Psoas muscle (tissue), 7 donors: ENCODE measurements at regions not wholly inside any gene's neighbourhood (a gene's known extent, or its start where the extent isn't known, plus 50 kb on each side); places are given as distances from the start of the nearest gene placed in this dataset.

Source experiments
- ATAC-seq, 4 donors: fragments of 200-7000 bp; cut with Tn5 transposase; one replicate each; pipeline ENCODE4 v1.9.1; 2020; ENCODE audit warnings: moderate library complexity in 3 of 4, mild to moderate bottlenecking in 2 of 4
- DNase-seq, 2 donors: peaks; one replicate each; pipeline ENCODE4 v3.0.0-alpha.2; 2020
- H3K27ac ChIP-seq: fragments of 200-600 bp; one replicate; pipeline ENCODE4 v1.8.0; 2022
- H3K27me3 ChIP-seq, 3 donors: fragments of 200-600 bp in 1 of 3; one replicate each; pipeline versions ENCODE4 v1.6.1 to v1.8.0; 2013 to 2022; ENCODE audit warnings: low read length in 2 of 3, mild to moderate bottlenecking in 2 of 3, moderate library complexity in 1 of 3; ENCODE audit not compliant: insufficient read depth in 3 of 3
- H3K36me3 ChIP-seq, 2 donors: fragments of 200-600 bp in 1 of 2; one replicate each; pipeline versions ENCODE4 v1.6.1 to v1.8.0; 2013 to 2022; ENCODE audit warnings: low read depth in 1 of 2, mild to moderate bottlenecking in 1 of 2, moderate library complexity in 1 of 2; ENCODE audit not compliant: insufficient read depth in 1 of 2
- H3K4me1 ChIP-seq: fragments of 200-600 bp; one replicate; pipeline ENCODE4 v1.8.0; 2022
- H3K4me3 ChIP-seq: fragments of 200-600 bp; one replicate; pipeline ENCODE4 v1.8.0; 2022; ENCODE audit warnings: mild to moderate bottlenecking
- H3K9me3 ChIP-seq: fragments of 200-600 bp; one replicate; pipeline ENCODE4 v1.8.0; 2022
- WGBS, 3 donors: extraction: QIAGEN DNeasy Blood & Tissue Kit; methylation state at CpG; one replicate each; pipeline versions ENCODE4 v1.1.6 to v1.1.7; 2013; 5-methylcytosine and 5-hydroxymethylcytosine counted together
- intact Hi-C, 2 donors: fragments of 100-400 bp; cut with DNase I; formaldehyde crosslinking; loops; one replicate each; pipeline versions ENCODE4 v1.11.0 to v1.14.2; 2022
- TF ChIP-seq, protein P1 (sequence below): fragments of 200-600 bp; IDR thresholded peaks from one replicate; pipeline ENCODE4 v1.8.0; 2022; ENCODE audit warnings: antibody characterized with exemption
- donor health status: healthy with polysubstance abuse.
- donor health status: DM: no; HTN: no; CAD: no; lungs with moderate emphysema.
- donor health status: Bipolar disorder and iron deficiency.
- donor health status: healthy.
- donor health status: DM: yes; HTN: yes; CAD: no.
- donor health status: DM: no; HTN: no; CAD: no.
- donor health status: DM: yes; HTN: yes; CAD: no.

- Histone ChIP-seq H3K4me1 (no peaks in the 10 kb centered on the region), H3K36me3 (no peaks in the 10 kb centered on the region), H3K4me3 (no peak overlapping the region), H3K27ac (no peak overlapping the region), H3K27me3 (no peaks in the 10 kb centered on the region), H3K9me3 (no peaks in the 10 kb centered on the region)
- DNase-seq (no peak), ATAC-seq (no peak)
- TF ChIP-seq, protein P1, sequence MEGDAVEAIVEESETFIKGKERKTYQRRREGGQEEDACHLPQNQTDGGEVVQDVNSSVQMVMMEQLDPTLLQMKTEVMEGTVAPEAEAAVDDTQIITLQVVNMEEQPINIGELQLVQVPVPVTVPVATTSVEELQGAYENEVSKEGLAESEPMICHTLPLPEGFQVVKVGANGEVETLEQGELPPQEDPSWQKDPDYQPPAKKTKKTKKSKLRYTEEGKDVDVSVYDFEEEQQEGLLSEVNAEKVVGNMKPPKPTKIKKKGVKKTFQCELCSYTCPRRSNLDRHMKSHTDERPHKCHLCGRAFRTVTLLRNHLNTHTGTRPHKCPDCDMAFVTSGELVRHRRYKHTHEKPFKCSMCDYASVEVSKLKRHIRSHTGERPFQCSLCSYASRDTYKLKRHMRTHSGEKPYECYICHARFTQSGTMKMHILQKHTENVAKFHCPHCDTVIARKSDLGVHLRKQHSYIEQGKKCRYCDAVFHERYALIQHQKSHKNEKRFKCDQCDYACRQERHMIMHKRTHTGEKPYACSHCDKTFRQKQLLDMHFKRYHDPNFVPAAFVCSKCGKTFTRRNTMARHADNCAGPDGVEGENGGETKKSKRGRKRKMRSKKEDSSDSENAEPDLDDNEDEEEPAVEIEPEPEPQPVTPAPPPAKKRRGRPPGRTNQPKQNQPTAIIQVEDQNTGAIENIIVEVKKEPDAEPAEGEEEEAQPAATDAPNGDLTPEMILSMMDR, result no peak
- 94 to 97% (median 97%) methylated on average over 4 of the region's 4 CpGs for WGBS, 3 donors
- intact Hi-C loops, result no loop called here
Observed at GRCh38 chr3:69456631-69457030, 70.7 kb upstream of the FRMD4B start.

DNA sequence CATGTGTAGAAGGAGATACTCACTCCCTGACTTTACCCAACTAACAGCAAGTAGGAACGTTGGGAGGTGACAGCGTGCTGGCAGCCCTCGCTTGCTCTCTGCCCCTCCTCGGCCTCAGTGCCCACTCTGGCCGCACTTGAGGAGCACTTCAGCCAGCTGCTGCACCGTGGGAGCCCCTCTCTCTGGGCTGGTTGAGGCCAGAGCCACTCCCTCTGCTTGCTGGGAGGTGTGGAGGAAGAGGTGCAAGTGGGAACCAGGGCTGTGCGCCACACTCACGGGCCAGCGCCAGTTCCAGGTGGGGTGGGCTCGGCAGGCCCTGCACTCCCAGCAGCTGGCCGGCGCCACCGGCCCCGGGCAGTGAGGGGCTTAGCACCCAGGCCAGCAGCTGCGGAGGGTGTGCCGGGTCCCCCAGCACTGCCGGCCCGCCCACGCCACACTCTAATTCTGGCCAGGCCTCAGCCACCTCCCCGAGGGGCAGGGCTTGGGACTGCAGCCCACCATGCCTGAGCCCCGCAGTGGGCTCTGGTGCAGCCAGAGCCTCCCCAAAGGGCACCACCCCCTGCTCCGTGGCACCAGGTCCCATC, 68.4 kb upstream of the FRMD4B start:
- ATAC-seq (no peak), DNase-seq (no peak)
- Histone ChIP-seq H3K9me3 (no peaks in the 10 kb centered on the region), H3K36me3 (no peaks in the 10 kb centered on the region), H3K27me3 (no peaks in the 10 kb centered on the region), H3K27ac (no peak overlapping the region), H3K4me3 (no peak overlapping the region), H3K4me1 (no peaks in the 10 kb centered on the region)
- TF ChIP-seq, protein P1, result no peak
- intact Hi-C loops, result loop anchor here in 1 of 2 donors (2.0 kb wide), 1 partner anchor 31 kb away; no protein-coding TSS in a partner anchor
- 81 to 87% (median 84%) methylated on average over 21 to 22 of the region's 22 CpGs for WGBS, 3 donors

DNA sequence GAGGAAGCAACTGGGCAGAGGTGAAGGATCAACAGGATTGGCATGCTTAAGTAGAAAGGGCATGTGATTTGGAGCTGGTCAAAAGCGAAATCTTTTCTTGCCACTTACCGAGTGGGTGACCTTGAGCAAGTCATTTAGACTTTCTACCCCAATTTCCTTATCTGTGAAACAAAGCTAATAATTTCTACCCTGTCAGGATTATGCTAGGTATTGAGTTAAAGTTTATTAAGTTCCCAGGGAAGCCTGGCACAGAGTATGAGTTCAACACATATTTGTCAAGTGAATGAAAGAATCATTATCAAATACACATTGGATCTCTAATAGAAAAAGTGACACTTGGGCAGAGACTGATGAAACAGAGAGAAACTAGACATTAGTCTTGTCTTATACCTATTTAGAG, 66.4 kb upstream of the FRMD4B start:
- intact Hi-C loops, result no loop called here
- no peak overlapping the region for H3K4me3 ChIP-seq
- no peaks in the 10 kb centered on the region for H3K4me1 ChIP-seq
- TF ChIP-seq, protein P1, result no peak
- no peaks in the 10 kb centered on the region for H3K9me3 ChIP-seq
- no peak overlapping the region for H3K27ac ChIP-seq
- H3K27me3 ChIP-seq, result no peaks in the 10 kb centered on the region
- DNase-seq, result no peak
- WGBS, 3 donors, result 67 to 77% (median 69%) methylated on average over 2 of the region's 2 CpGs
- no peaks in the 10 kb centered on the region for H3K36me3 ChIP-seq
- ATAC-seq, result no peak

GRCh38 chr3:69451594-69451993, 65.7 kb upstream of the FRMD4B start:
- no peak overlapping the region for H3K27ac ChIP-seq
- no peaks in the 10 kb centered on the region for H3K27me3 ChIP-seq
- TF ChIP-seq, protein P1, result peak; percentile 16
- H3K9me3 ChIP-seq, result no peaks in the 10 kb centered on the region
- H3K4me1 ChIP-seq, result no peaks in the 10 kb centered on the region
- intact Hi-C loops, result no loop called here
- no peaks in the 10 kb centered on the region for H3K36me3 ChIP-seq
- ATAC-seq (no peak), DNase-seq (no peak)
- H3K4me3 ChIP-seq, result no peak overlapping the region

DNA sequence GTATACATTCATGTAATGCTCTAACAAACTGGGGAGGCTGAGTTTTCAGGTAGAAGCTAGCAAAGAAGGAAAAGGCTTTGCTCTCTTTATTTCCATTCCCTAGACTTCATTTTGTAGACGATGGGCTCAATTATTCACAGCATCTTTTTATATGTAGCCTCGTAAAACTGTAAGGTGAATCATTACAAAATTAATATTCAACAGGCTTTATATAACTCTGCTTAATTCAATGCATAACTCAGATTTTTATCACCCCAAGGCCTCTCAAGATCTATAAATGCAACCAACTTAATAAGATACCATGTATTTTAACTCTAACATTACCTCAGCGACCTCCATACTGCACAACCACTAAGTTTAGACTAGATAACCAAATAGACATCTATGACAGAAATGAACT, 63.0 kb upstream of the FRMD4B start:
- Histone ChIP-seq H3K4me3 (no peak overlapping the region), H3K4me1 (peaks cover 6% of the 10 kb centered on the region), H3K27me3 (no peaks in the 10 kb centered on the region), H3K27ac (no peak overlapping the region), H3K9me3 (no peaks in the 10 kb centered on the region), H3K36me3 (no peaks in the 10 kb centered on the region)
- ATAC-seq (no peak), DNase-seq (no peak)
- intact Hi-C loops, result no loop called here
- TF ChIP-seq, protein P1, result no peak
- WGBS, 3 donors, result 88 to 93% (median 88%) methylated on average over 3 of the region's 3 CpGs
